ENCODE measurements at regions not wholly inside any gene's neighbourhood (a gene's known extent, or its start where the extent isn't known, plus 50 kb on each side); places are given as distances from the start of the nearest gene placed in this dataset.
"Not testable (repeated sequence)": the region's sequence is repeated elsewhere in the genome, so short reads cannot be mapped to it uniquely, and the experiment has no call there.

- Histone ChIP-seq H3K9me3 (ENCODE audit: low read length) (no peaks in the 10 kb centered on the region), H3K9ac (ENCODE audit: low read length) (no peak overlapping the region), H3K27me3 (ENCODE audit: control insufficient read depth in 1 of 2, insufficient read depth in 2 of 2, low read length in 2 of 2) (no peaks in the 10 kb centered on the region), H3K4me1 (ENCODE audit: insufficient read depth, low read length) (no peaks in the 10 kb centered on the region), H3K4me3 (ENCODE audit: low read depth in 1 of 2, low read length in 2 of 2) (no peak overlapping the region), H3K36me3 (ENCODE audit: insufficient read depth, low read length) (no peaks in the 10 kb centered on the region), H3K27ac (ENCODE audit: low read depth, low read length) (no peak overlapping the region)
These were observed 312.6 kb upstream of the GALNT5 start for GRCh38 chr2:156944871-156945270.

GRCh38 chr2:156947261-156947660 lies 310.2 kb upstream of the GALNT5 start:
- Histone ChIP-seq H3K36me3 (ENCODE audit: insufficient read depth, low read length) (no peaks in the 10 kb centered on the region), H3K9ac (ENCODE audit: low read length) (no peak overlapping the region), H3K27ac (ENCODE audit: low read depth, low read length) (no peak overlapping the region), H3K27me3 (ENCODE audit: control insufficient read depth in 1 of 2, insufficient read depth in 2 of 2, low read length in 2 of 2) (no peaks in the 10 kb centered on the region), H3K4me3 (ENCODE audit: low read depth in 1 of 2, low read length in 2 of 2) (no peak overlapping the region), H3K9me3 (ENCODE audit: low read length) (no peaks in the 10 kb centered on the region), H3K4me1 (ENCODE audit: insufficient read depth, low read length) (no peaks in the 10 kb centered on the region)

- Histone ChIP-seq H3K4me1 (ENCODE audit: insufficient read depth, low read length) (no peaks in the 10 kb centered on the region), H3K4me3 (ENCODE audit: low read depth in 1 of 2, low read length in 2 of 2) (no peak overlapping the region), H3K9ac (ENCODE audit: low read length) (no peak overlapping the region), H3K9me3 (ENCODE audit: low read length) (no peaks in the 10 kb centered on the region), H3K36me3 (ENCODE audit: insufficient read depth, low read length) (no peaks in the 10 kb centered on the region), H3K27ac (ENCODE audit: low read depth, low read length) (no peak overlapping the region), H3K27me3 (ENCODE audit: control insufficient read depth in 1 of 2, insufficient read depth in 2 of 2, low read length in 2 of 2) (no peaks in the 10 kb centered on the region)
These were observed 301.8 kb upstream of the GALNT5 start for GRCh38 chr2:156955701-156956100.

- Histone ChIP-seq H3K27me3 (ENCODE audit: control insufficient read depth in 1 of 2, insufficient read depth in 2 of 2, low read length in 2 of 2) (no peaks in the 10 kb centered on the region), H3K9ac (ENCODE audit: low read length) (no peak overlapping the region), H3K36me3 (ENCODE audit: insufficient read depth, low read length) (no peaks in the 10 kb centered on the region), H3K4me3 (ENCODE audit: low read depth in 1 of 2, low read length in 2 of 2) (no peak overlapping the region), H3K27ac (ENCODE audit: low read depth, low read length) (no peak overlapping the region), H3K9me3 (ENCODE audit: low read length) (no peaks in the 10 kb centered on the region), H3K4me1 (ENCODE audit: insufficient read depth, low read length) (no peaks in the 10 kb centered on the region)
These were observed 301.3 kb upstream of the GALNT5 start for GRCh38 chr2:156956161-156956560.

GRCh38 chr2:156958374-156958773 lies 299.1 kb upstream of the GALNT5 start:
- no peaks in the 10 kb centered on the region for H3K27me3 ChIP-seq (ENCODE audit: control insufficient read depth in 1 of 2, insufficient read depth in 2 of 2, low read length in 2 of 2)
- no peaks in the 10 kb centered on the region for H3K4me1 ChIP-seq (ENCODE audit: insufficient read depth, low read length)
- H3K27ac ChIP-seq (ENCODE audit: low read depth, low read length): no peak overlapping the region
- no peak overlapping the region for H3K9ac ChIP-seq (ENCODE audit: low read length)
- no peak overlapping the region for H3K4me3 ChIP-seq (ENCODE audit: low read depth in 1 of 2, low read length in 2 of 2)
- H3K36me3 ChIP-seq (ENCODE audit: insufficient read depth, low read length): no peaks in the 10 kb centered on the region
- no peaks in the 10 kb centered on the region for H3K9me3 ChIP-seq (ENCODE audit: low read length)

- H3K4me3 ChIP-seq (ENCODE audit: low read depth in 1 of 2, low read length in 2 of 2): no peak overlapping the region
- no peaks in the 10 kb centered on the region for H3K27me3 ChIP-seq (ENCODE audit: control insufficient read depth in 1 of 2, insufficient read depth in 2 of 2, low read length in 2 of 2)
- no peak overlapping the region for H3K9ac ChIP-seq (ENCODE audit: low read length)
- no peaks in the 10 kb centered on the region for H3K36me3 ChIP-seq (ENCODE audit: insufficient read depth, low read length)
- no peaks in the 10 kb centered on the region for H3K4me1 ChIP-seq (ENCODE audit: insufficient read depth, low read length)
- H3K9me3 ChIP-seq (ENCODE audit: low read length): no peaks in the 10 kb centered on the region
- no peak overlapping the region for H3K27ac ChIP-seq (ENCODE audit: low read depth, low read length)
These were observed 298.0 kb upstream of the GALNT5 start for GRCh38 chr2:156959481-156959880.

- Histone ChIP-seq H3K4me3 (ENCODE audit: low read depth in 1 of 2, low read length in 2 of 2) (no peak overlapping the region), H3K36me3 (ENCODE audit: insufficient read depth, low read length) (no peaks in the 10 kb centered on the region), H3K27ac (ENCODE audit: low read depth, low read length) (no peak overlapping the region), H3K9ac (ENCODE audit: low read length) (no peak overlapping the region), H3K27me3 (ENCODE audit: control insufficient read depth in 1 of 2, insufficient read depth in 2 of 2, low read length in 2 of 2) (no peaks in the 10 kb centered on the region), H3K9me3 (ENCODE audit: low read length) (no peaks in the 10 kb centered on the region), H3K4me1 (ENCODE audit: insufficient read depth, low read length) (no peaks in the 10 kb centered on the region)
These were observed 274.9 kb upstream of the GALNT5 start for GRCh38 chr2:156982615-156983014.

- H3K4me1 ChIP-seq (ENCODE audit: insufficient read depth, low read length): no peaks in the 10 kb centered on the region
- no peak overlapping the region for H3K27ac ChIP-seq (ENCODE audit: low read depth, low read length)
- no peaks in the 10 kb centered on the region for H3K36me3 ChIP-seq (ENCODE audit: insufficient read depth, low read length)
- H3K9ac ChIP-seq (ENCODE audit: low read length): no peak overlapping the region
- no peaks in the 10 kb centered on the region for H3K27me3 ChIP-seq (ENCODE audit: control insufficient read depth in 1 of 2, insufficient read depth in 2 of 2, low read length in 2 of 2)
- no peak overlapping the region for H3K4me3 ChIP-seq (ENCODE audit: low read depth in 1 of 2, low read length in 2 of 2)
- no peaks in the 10 kb centered on the region for H3K9me3 ChIP-seq (ENCODE audit: low read length)
These were observed 271.0 kb upstream of the GALNT5 start for GRCh38 chr2:156986339-156986988.

GRCh38 chr2:156999661-157000060 lies 257.8 kb upstream of the GALNT5 start:
- no peak overlapping the region for H3K9ac ChIP-seq (ENCODE audit: low read length)
- H3K4me3 ChIP-seq (ENCODE audit: low read depth in 1 of 2, low read length in 2 of 2): no peak overlapping the region
- H3K27me3 ChIP-seq (ENCODE audit: control insufficient read depth in 1 of 2, insufficient read depth in 2 of 2, low read length in 2 of 2): no peaks in the 10 kb centered on the region
- no peaks in the 10 kb centered on the region for H3K9me3 ChIP-seq (ENCODE audit: low read length)
- no peaks in the 10 kb centered on the region for H3K36me3 ChIP-seq (ENCODE audit: insufficient read depth, low read length)
- H3K4me1 ChIP-seq (ENCODE audit: insufficient read depth, low read length): no peaks in the 10 kb centered on the region
- no peak overlapping the region for H3K27ac ChIP-seq (ENCODE audit: low read depth, low read length)

- H3K9ac ChIP-seq (ENCODE audit: low read length): no peak overlapping the region
- H3K36me3 ChIP-seq (ENCODE audit: insufficient read depth, low read length): no peaks in the 10 kb centered on the region
- no peaks in the 10 kb centered on the region for H3K9me3 ChIP-seq (ENCODE audit: low read length)
- no peaks in the 10 kb centered on the region for H3K27me3 ChIP-seq (ENCODE audit: control insufficient read depth in 1 of 2, insufficient read depth in 2 of 2, low read length in 2 of 2)
- H3K27ac ChIP-seq (ENCODE audit: low read depth, low read length): no peak overlapping the region
- H3K4me1 ChIP-seq (ENCODE audit: insufficient read depth, low read length): no peaks in the 10 kb centered on the region
- H3K4me3 ChIP-seq (ENCODE audit: low read depth in 1 of 2, low read length in 2 of 2): no peak overlapping the region
These were observed 252.7 kb upstream of the GALNT5 start for GRCh38 chr2:157004789-157005188.

GRCh38 chr2:157015015-157015575 lies 242.4 kb upstream of the GALNT5 start:
- H3K9me3 ChIP-seq (ENCODE audit: low read length): no peaks in the 10 kb centered on the region
- H3K36me3 ChIP-seq (ENCODE audit: insufficient read depth, low read length): no peaks in the 10 kb centered on the region
- no peak overlapping the region for H3K9ac ChIP-seq (ENCODE audit: low read length)
- H3K27ac ChIP-seq (ENCODE audit: low read depth, low read length): no peak overlapping the region
- H3K4me1 ChIP-seq (ENCODE audit: insufficient read depth, low read length): no peaks in the 10 kb centered on the region
- H3K4me3 ChIP-seq (ENCODE audit: low read depth in 1 of 2, low read length in 2 of 2): no peak overlapping the region
- no peaks in the 10 kb centered on the region for H3K27me3 ChIP-seq (ENCODE audit: control insufficient read depth in 1 of 2, insufficient read depth in 2 of 2, low read length in 2 of 2)

GRCh38 chr2:157023264-157023663 lies 234.2 kb upstream of the GALNT5 start:
- not testable (repeated sequence) for H3K36me3 ChIP-seq (ENCODE audit: insufficient read depth, low read length); H3K4me3 ChIP-seq (ENCODE audit: low read depth in 1 of 2, low read length in 2 of 2); H3K4me1 ChIP-seq (ENCODE audit: insufficient read depth, low read length); H3K9ac ChIP-seq (ENCODE audit: low read length); H3K27me3 ChIP-seq (ENCODE audit: control insufficient read depth in 1 of 2, insufficient read depth in 2 of 2, low read length in 2 of 2); H3K9me3 ChIP-seq (ENCODE audit: low read length); H3K27ac ChIP-seq (ENCODE audit: low read depth, low read length)
